ENCODE measurements at regions not wholly inside any gene's neighbourhood (a gene's known extent, or its start where the extent isn't known, plus 50 kb on each side); places are given as distances from the start of the nearest gene placed in this dataset.

- Histone ChIP-seq H3K4me1 (ENCODE audit: control insufficient read depth, insufficient read depth, low read length) (no peaks in the 10 kb centered on the region; the same call in 1 of the 2 replicates), H3K9me3 (ENCODE audit: control insufficient read depth, insufficient read depth, low read depth, low read length) (no peaks in the 10 kb centered on the region), H3K36me3 (ENCODE audit: control insufficient read depth in 2 of 2, insufficient read depth in 1 of 2, low read length in 2 of 2) (no peaks in the 10 kb centered on the region), H3K27ac (ENCODE audit: extremely low read depth, low read depth, low read length) (no peak overlapping the region), H3K4me3 (ENCODE audit: low read depth, low read length) (no peak overlapping the region)
- CTCF ChIA-PET, result interaction anchor here (1.6 kb wide), 1 partner anchor 83 kb away, joined by 3 read pairs; no protein-coding TSS in a partner anchor
- no peak for TF ChIP-seq ZNF660 (tag by site-specific recombination; IDR thresholded peaks at IDR 0.05)
- no peak for TF ChIP-seq ZBTB20 (tag by site-specific recombination; IDR thresholded peaks at IDR 0.05)
- TF ChIP-seq ZNF214 (tag by site-specific recombination; IDR thresholded peaks at IDR 0.05; ENCODE audit: borderline replicate concordance), result no peak
- TF ChIP-seq ZNF449 (tag by site-specific recombination; IDR thresholded peaks at IDR 0.05), result no peak
- no peak for TF ChIP-seq WT1 (tag by site-specific recombination; IDR thresholded peaks at IDR 0.05)
- TF ChIP-seq ZNF324 (tag by site-specific recombination; IDR thresholded peaks at IDR 0.05), result no peak
- POLR2A ChIA-PET, result no interaction called here
Measured at GRCh38 chr20:23152902-23153301, 66.8 kb upstream of the CD93 start.

GRCh38 chr20:23152308-23152892, 66.3 kb upstream of the CD93 start:
- H3K9me3 ChIP-seq (ENCODE audit: control insufficient read depth, insufficient read depth, low read depth, low read length), result no peaks in the 10 kb centered on the region
- no peaks in the 10 kb centered on the region for H3K36me3 ChIP-seq (ENCODE audit: control insufficient read depth in 2 of 2, insufficient read depth in 1 of 2, low read length in 2 of 2)
- ChIA-PET POLR2A (no interaction called here), CTCF (interaction anchor here (0.6 to 1.6 kb wide), 2 partner anchors 83 to 117 kb away, joined by 3 read pairs; no protein-coding TSS in a partner anchor)
- H3K4me3 ChIP-seq (ENCODE audit: low read depth, low read length), result no peak overlapping the region
- no peaks in the 10 kb centered on the region; the same call in 1 of the 2 replicates for H3K4me1 ChIP-seq (ENCODE audit: control insufficient read depth, insufficient read depth, low read length)
- TF ChIP-seq ZNF416 (tag by site-specific recombination; IDR thresholded peaks at IDR 0.05) (no peak), TRIM28 (IDR thresholded peaks at IDR 0.05; ENCODE audit: borderline replicate concordance, low read length) (peak; percentile 19; the same call in 1 of the 2 replicates), ZNF629 (tag by site-specific recombination; IDR thresholded peaks at IDR 0.05) (peak; percentile 62; the same call in 1 of the 2 replicates), ZNF692 (tag by site-specific recombination; IDR thresholded peaks at IDR 0.05) (no peak), OSR2 (tag by site-specific recombination; IDR thresholded peaks at IDR 0.05) (0 out of 2 replicates have a peak, but pooled peaks have one; percentile 11), MEIS1 (CRISPR knock-in tag; IDR thresholded peaks at IDR 0.05; ENCODE audit: borderline replicate concordance) (no peak)
- no peak overlapping the region for H3K27ac ChIP-seq (ENCODE audit: extremely low read depth, low read depth, low read length)

GRCh38 chr20:23151885-23152284, 65.8 kb upstream of the CD93 start:
- Histone ChIP-seq H3K36me3 (ENCODE audit: control insufficient read depth in 2 of 2, insufficient read depth in 1 of 2, low read length in 2 of 2) (no peaks in the 10 kb centered on the region), H3K27ac (ENCODE audit: extremely low read depth, low read depth, low read length) (no peak overlapping the region), H3K9me3 (ENCODE audit: control insufficient read depth, insufficient read depth, low read depth, low read length) (no peaks in the 10 kb centered on the region), H3K4me1 (ENCODE audit: control insufficient read depth, insufficient read depth, low read length) (no peaks in the 10 kb centered on the region; the same call in 1 of the 2 replicates), H3K4me3 (ENCODE audit: low read depth, low read length) (no peak overlapping the region)
- ChIA-PET POLR2A (no interaction called here), CTCF (interaction anchor here (0.6 to 1.3 kb wide), 2 partner anchors 49 to 117 kb away, joined by 3 read pairs; no protein-coding TSS in a partner anchor)
- TF ChIP-seq ZNF335 (tag by site-specific recombination; conservative IDR thresholded peaks at IDR 0.05) (no peak), ZNF48 (tag by site-specific recombination; IDR thresholded peaks at IDR 0.05) (no peak), ZNF416 (tag by site-specific recombination; IDR thresholded peaks at IDR 0.05) (no peak), KLF1 (tag by site-specific recombination; IDR thresholded peaks at IDR 0.05) (no peak), ZNF521 (tag by site-specific recombination; IDR thresholded peaks at IDR 0.05) (no peak), SETDB1 (IDR thresholded peaks at IDR 0.05; ENCODE audit: insufficient read length, low read length) (no peak), ZBTB20 (tag by site-specific recombination; IDR thresholded peaks at IDR 0.05) (no peak), ZBTB1 (tag by site-specific recombination; IDR thresholded peaks at IDR 0.05) (no peak), ZNF701 (tag by site-specific recombination; IDR thresholded peaks at IDR 0.05) (no peak), ZSCAN16 (tag by site-specific recombination; IDR thresholded peaks at IDR 0.05) (no peak), ZSCAN5A (tag by site-specific recombination; IDR thresholded peaks at IDR 0.05) (no peak), ZNF2 (tag by site-specific recombination; IDR thresholded peaks at IDR 0.05) (no peak), ZNF639 (tag by site-specific recombination; IDR thresholded peaks at IDR 0.05) (no peak), OSR2 (tag by site-specific recombination; IDR thresholded peaks at IDR 0.05) (no peak), ZNF112 (tag by site-specific recombination; IDR thresholded peaks at IDR 0.05) (no peak), IKZF3 (tag by site-specific recombination; IDR thresholded peaks at IDR 0.05) (no peak)
